ENCODE measurements at regions not wholly inside any gene's neighbourhood (a gene's known extent, or its start where the extent isn't known, plus 50 kb on each side); places are given as distances from the start of the nearest gene placed in this dataset.

GRCh38 chr9:38284588-38285051 is 107.9 kb upstream of the ALDH1B1 start:
- Mint-ChIP-seq H3K9me3 (peaks cover 0 to 3% (median 0%) of the 10 kb centered on the region in 7 donors), H3K4me3 (no peak overlapping the region), H3K27ac (no peak overlapping the region), H3K27me3 (ENCODE audit: low read depth in 3 of 3) (peaks cover 0 to 5% (median 3%) of the 10 kb centered on the region in 3 donors), H3K4me1 (no peaks in the 10 kb centered on the region), H3K36me3 (no peaks in the 10 kb centered on the region)
- H3K4me3 ChIP-seq (replicated peaks in 1 of 3; ENCODE audit: low read depth in 2 of 3, low read length in 3 of 3), result no peak overlapping the region
- intact Hi-C loops (cut with micrococcal nuclease), result no loop called here
- no peaks in the 10 kb centered on the region for H3K4me1 ChIP-seq (ENCODE audit: control insufficient read depth in 1 of 2, insufficient read depth in 2 of 2, low read length in 2 of 2)
- H3K36me3 ChIP-seq (replicated peaks in 1 of 2; ENCODE audit: control insufficient read depth in 1 of 2, insufficient read depth in 2 of 2, low read length in 2 of 2), result no peaks in the 10 kb centered on the region
- H3K9ac ChIP-seq (ENCODE audit: insufficient read depth, low read length, poor library complexity, severe bottlenecking), result no peak overlapping the region
- no peaks in the 10 kb centered on the region for H4K20me1 ChIP-seq (ENCODE audit: insufficient read depth, low read length)
- no peak overlapping the region for H2AFZ ChIP-seq (ENCODE audit: insufficient read depth, low read depth, low read length, poor library complexity, severe bottlenecking)
- no peak overlapping the region for H3K4me2 ChIP-seq (replicated peaks; ENCODE audit: extremely low read depth, low read length, poor library complexity, severe bottlenecking)
- H3K79me2 ChIP-seq (ENCODE audit: insufficient read depth, low read length), result no peaks in the 10 kb centered on the region
- H3K9me3 ChIP-seq (replicated peaks in 1 of 2; ENCODE audit: control insufficient read depth in 1 of 2, insufficient read depth in 1 of 2, low read length in 2 of 2), result no peaks in the 10 kb centered on the region
- no peaks in the 10 kb centered on the region for H3K27me3 ChIP-seq (ENCODE audit: control insufficient read depth in 2 of 2, insufficient read depth in 2 of 2, low read length in 2 of 2)
- TF ChIP-seq CTCF (IDR thresholded peaks at IDR 0.05), result no peak
- WGBS (ENCODE audit: insufficient coverage), result 94% methylated on average over 6 of the region's 10 CpGs
- no peak for DNase-seq
- H3K27ac ChIP-seq (ENCODE audit: low read depth in 1 of 2, low read length in 2 of 2), result no peak overlapping the region

GRCh38 chr9:38284039-38284575 is 108.4 kb upstream of the ALDH1B1 start:
- H3K9me3 Mint-ChIP-seq, result peaks cover 0 to 3% (median 0%) of the 10 kb centered on the region in 7 donors

More at GRCh38 chr9:38284039-38284575, 108.4 kb upstream of the ALDH1B1 start:
- H3K9me3 ChIP-seq (replicated peaks in 1 of 2; ENCODE audit: control insufficient read depth in 1 of 2, insufficient read depth in 1 of 2, low read length in 2 of 2), result no peaks in the 10 kb centered on the region
- DNase-seq, result no peak
- H3K27ac ChIP-seq (ENCODE audit: low read depth in 1 of 2, low read length in 2 of 2), result no peak overlapping the region
- no peaks in the 10 kb centered on the region for H3K27me3 ChIP-seq (ENCODE audit: control insufficient read depth in 2 of 2, insufficient read depth in 2 of 2, low read length in 2 of 2)
- Mint-ChIP-seq H3K27me3 (ENCODE audit: low read depth in 3 of 3) (peaks cover 0 to 5% (median 3%) of the 10 kb centered on the region in 3 donors), H3K4me1 (no peaks in the 10 kb centered on the region), H3K4me3 (no peak overlapping the region), H3K27ac (no peak overlapping the region), H3K36me3 (no peaks in the 10 kb centered on the region)
- 96% methylated on average over 6 of the region's 9 CpGs for WGBS (ENCODE audit: insufficient coverage)
- no peak for TF ChIP-seq CTCF (IDR thresholded peaks at IDR 0.05)
- H3K9ac ChIP-seq (ENCODE audit: insufficient read depth, low read length, poor library complexity, severe bottlenecking), result no peak overlapping the region
- H3K4me3 ChIP-seq (replicated peaks in 1 of 3; ENCODE audit: low read depth in 2 of 3, low read length in 3 of 3), result no peak overlapping the region
- no peak overlapping the region for H2AFZ ChIP-seq (ENCODE audit: insufficient read depth, low read depth, low read length, poor library complexity, severe bottlenecking)
- intact Hi-C loops (cut with micrococcal nuclease), result no loop called here
- no peaks in the 10 kb centered on the region for H3K79me2 ChIP-seq (ENCODE audit: insufficient read depth, low read length)
- H3K4me1 ChIP-seq (ENCODE audit: control insufficient read depth in 1 of 2, insufficient read depth in 2 of 2, low read length in 2 of 2), result no peaks in the 10 kb centered on the region
- H3K36me3 ChIP-seq (replicated peaks in 1 of 2; ENCODE audit: control insufficient read depth in 1 of 2, insufficient read depth in 2 of 2, low read length in 2 of 2), result no peaks in the 10 kb centered on the region
- H4K20me1 ChIP-seq (ENCODE audit: insufficient read depth, low read length), result no peaks in the 10 kb centered on the region
- H3K4me2 ChIP-seq (replicated peaks; ENCODE audit: extremely low read depth, low read length, poor library complexity, severe bottlenecking), result no peak overlapping the region

Data from CD14-positive monocyte (primary cell).